Left lobe of liver (tissue), 2 donors: ENCODE measurements at regions not wholly inside any gene's neighbourhood (a gene's known extent, or its start where the extent isn't known, plus 50 kb on each side); places are given as distances from the start of the nearest gene placed in this dataset.

Experiments used
- ATAC-seq: fragments of 200-7000 bp; cut with Tn5 transposase; one replicate; pipeline ENCODE4 v1.9.1; 2020; ENCODE audit warnings: mild to moderate bottlenecking, moderate library complexity
- DNase-seq: peaks from one replicate; pipeline ENCODE4 v3.0.0-alpha.2; 2020; ENCODE audit warnings: low spot score
- donor health status: DM: no; HTN: no; CAD: no; lungs with moderate emphysema.
- donor health status: DM: no; HTN: yes; CAD: no.

- DNase-seq = no peak
- no peak for ATAC-seq
These were observed 161.2 kb upstream of the NSMCE3 start for GRCh38 chr15:29430831-29431230.

- ATAC-seq = no peak
- no peak for DNase-seq
These were observed 160.5 kb upstream of the NSMCE3 start for GRCh38 chr15:29430124-29430523.

DNA sequence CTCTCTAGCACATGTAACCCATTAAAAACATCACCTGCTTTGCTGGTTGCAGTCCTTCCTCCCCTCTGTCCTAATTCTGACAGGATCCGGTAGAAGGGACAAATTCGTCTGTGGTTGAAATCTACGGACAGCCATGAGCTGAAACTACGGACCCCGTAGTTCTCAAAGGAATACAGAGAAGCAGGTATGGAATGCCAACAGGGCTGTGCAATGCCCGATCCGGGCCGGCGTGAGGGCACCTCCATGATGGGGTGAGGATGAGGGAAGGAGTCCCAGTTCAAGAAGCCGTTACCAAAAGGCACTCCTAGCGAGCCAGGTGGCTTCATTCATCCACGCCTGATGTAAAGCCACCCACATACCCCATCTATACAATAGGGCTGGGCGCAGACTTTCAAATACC lies 160.0 kb upstream of the NSMCE3 start:
- ATAC-seq = no peak
- DNase-seq = no peak

DNA sequence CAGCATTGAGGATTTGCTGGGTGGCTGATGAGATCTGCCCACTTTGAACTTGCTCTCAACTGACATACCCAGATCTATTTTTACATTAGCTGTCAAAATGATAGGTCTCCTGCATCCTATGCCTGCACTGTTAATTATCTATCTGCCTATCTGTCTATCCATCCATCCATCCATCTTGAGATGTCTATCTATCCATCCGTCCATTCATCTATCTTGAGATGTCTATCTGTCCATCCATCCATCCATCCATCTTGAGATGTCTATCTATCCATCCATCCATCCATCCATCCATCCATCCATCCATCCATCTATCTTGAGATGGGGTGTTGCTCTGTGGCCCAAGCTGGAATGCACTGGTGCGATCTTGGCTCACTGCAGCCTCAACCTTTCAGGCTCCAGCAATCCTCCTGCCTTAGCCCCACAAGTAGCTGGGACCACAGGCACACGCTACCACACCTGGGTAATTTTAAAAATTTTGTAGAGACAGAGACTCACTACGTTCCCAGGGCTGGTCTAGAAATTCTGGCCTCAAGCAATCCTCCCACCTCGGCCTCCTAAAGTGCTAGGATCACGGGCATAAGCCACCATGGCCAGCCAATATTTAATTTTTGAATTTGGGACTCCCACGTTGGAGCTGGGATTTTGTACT lies 159.4 kb upstream of the NSMCE3 start:
- DNase-seq = no peak

GRCh38 chr15:29425864-29426263 lies 156.2 kb upstream of the NSMCE3 start:
- no peak for ATAC-seq
- no peak for DNase-seq

More for the DNA sequence above, 159.4 kb upstream of the NSMCE3 start:
- no peak for ATAC-seq

DNA sequence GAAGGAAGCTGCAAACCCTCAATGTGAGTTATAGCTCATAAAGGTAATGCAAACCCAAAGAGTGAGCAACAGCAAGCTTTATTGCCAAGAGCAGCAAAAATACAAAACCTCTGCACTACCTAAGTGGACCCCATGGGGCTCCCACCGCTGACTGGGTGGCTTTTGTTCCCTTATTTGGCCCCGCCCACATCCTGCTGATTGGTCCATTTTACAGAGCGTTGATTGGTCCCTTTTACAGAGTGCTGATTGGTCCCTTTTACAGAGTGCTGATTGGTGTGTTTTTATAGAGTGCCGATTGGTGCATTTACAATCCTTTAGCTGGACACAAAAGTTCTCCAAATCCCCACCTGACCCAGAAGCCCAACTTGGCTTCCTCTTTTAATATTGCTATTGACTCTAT lies 154.5 kb upstream of the NSMCE3 start:
- DNase-seq (no peak), ATAC-seq (no peak)

DNA sequence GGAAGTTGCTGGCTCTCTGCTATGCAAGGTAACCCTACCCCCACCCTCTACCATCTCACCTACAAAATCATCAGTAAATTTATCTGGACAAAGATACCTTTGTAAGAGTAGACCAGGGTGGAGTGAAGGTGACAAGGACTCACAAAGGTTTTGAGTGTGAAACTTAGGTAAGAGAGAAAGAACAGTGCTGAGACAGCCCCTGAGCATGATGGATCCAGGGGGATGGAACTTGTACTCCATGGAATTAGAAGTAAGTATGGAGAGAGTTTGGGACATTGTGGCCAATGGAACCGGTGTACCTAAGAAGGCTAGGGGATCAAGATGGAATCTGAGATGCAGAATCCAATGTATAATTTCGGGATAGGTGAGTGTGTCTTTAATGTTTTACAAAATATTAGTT lies 153.0 kb upstream of the NSMCE3 start:
- DNase-seq = no peak
- ATAC-seq = no peak

GRCh38 chr15:29420188-29420587 lies 150.6 kb upstream of the NSMCE3 start:
- ATAC-seq (no peak), DNase-seq (no peak)

DNA sequence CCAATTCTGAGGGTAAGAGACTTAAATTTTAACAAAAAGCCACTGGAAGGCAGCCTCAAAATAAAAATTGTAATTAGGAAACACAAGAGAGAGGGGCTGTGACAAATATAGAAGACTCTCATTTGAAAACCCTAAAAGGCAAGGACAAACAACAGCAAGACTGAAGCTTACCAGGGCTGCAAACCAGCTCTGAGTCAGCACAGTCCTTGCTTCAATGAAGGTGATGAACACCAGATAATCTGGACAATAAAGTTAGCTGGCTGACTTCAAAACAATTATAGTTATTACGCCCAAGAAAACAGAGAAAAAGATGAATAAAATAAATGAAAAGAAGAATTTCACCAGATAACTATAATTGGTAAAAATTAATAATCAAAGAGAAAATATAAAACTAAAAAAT lies 149.3 kb upstream of the NSMCE3 start:
- no peak for DNase-seq

GRCh38 chr15:29418178-29418577 lies 148.6 kb upstream of the NSMCE3 start:
- DNase-seq (no peak), ATAC-seq (no peak)

More for the DNA sequence above, 149.3 kb upstream of the NSMCE3 start:
- ATAC-seq = no peak

GRCh38 chr15:29411299-29411698 lies 141.7 kb upstream of the NSMCE3 start:
- no peak for ATAC-seq
- DNase-seq = no peak

DNA sequence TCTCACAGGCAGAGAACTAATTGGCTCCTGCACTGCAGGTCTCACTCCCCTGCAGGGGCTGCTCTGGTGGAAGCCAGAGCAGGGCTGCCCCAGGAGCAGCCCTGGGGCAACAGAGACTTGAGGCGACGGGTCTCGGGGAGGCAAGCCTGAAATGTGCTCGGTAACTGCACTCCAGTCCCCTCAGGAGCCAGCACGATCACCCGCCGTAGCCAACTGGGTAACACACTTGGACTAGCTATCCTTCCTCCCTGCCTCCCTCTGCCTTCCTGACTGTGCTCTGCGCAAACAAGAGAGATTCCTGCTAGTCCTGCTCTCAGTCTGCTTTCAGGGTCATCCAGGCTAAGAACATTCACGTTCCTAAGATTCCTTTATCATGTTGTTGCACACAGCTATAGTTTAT lies 140.7 kb upstream of the NSMCE3 start:
- no peak for ATAC-seq

GRCh38 chr15:29409890-29410289 lies 140.3 kb upstream of the NSMCE3 start:
- no peak for ATAC-seq
- DNase-seq = no peak

More for the DNA sequence above, 140.7 kb upstream of the NSMCE3 start:
- DNase-seq = no peak

DNA sequence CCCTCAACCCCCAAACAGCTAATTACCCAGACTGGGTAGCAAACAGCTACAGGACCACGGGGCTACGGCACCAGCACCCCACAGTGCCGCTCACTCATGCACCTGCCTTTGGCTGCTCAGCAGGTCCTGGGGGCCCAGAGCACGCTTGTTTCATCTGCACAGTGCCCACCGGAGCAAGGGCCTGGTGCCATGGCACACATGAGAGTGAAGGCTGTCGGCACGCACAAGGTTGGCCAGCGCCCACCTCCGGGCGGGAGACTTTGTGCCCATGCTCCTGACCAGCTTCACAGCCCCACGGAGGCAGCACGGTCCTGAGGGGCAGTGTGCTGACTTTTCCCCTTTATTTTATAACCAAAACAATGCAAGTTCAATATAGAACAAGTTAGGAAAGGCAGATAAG lies 135.9 kb upstream of the NSMCE3 start:
- ATAC-seq = no peak
- no peak for DNase-seq

DNA sequence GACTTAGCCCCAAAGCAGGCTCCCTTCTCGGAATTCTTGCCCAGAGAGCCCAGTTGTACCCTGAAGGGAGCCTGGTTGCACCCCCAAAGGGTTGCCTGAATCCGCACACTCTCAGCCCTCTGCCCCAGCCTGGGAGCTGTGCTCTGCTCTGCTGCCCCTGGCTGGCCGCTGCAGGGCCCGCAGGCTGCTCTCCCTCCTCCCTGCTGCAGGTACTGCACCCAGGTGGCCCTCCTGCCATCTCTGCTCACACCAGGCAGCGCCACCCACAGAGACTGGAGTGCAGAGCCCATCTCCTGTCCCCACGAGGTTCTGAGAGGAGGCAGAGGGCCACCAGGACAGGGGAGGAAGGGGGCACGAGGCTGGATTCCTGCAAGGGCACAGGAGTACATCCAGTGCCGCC lies 134.2 kb upstream of the NSMCE3 start:
- ATAC-seq = peak; percentile 38
- DNase-seq = no peak

DNA sequence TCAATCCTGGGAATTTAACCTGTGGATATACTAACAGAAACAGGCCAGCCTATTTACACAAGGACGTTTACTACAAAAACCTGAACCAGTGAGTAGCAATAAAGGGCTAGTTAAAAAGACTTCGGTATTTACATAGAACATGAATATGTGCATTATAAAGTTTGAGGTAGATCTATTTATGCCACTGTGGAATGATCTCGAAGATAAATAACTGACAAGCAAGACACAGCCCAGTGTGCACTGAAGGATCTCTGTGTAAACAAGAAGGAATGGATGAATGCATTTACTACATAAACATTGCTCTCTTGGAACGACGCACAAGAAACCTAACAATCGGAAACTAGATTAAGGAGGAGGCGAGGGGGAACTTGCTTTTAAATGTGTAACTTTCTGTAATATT lies 132.0 kb upstream of the NSMCE3 start:
- ATAC-seq = no peak

DNA sequence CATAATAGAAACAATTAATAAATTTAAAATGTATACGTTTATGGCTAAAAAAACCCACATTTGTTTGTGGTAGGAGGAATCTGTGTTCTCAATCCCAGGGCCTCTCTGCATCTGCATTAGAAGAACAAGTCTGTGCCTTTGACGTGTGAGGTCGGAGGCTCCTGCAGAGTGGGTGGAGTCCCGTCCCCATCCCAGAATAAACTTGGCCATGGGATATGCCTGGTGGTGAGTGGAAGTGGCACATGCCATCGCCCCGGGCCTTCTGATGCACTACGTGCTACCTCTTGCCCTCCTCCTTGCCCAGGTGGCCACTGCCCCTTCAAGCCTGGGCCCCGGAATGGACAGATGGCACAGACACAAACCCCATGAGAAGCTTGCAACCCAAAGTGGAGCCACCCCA lies 131.1 kb upstream of the NSMCE3 start:
- no peak for ATAC-seq
- no peak for DNase-seq

More for the DNA sequence above, 132.0 kb upstream of the NSMCE3 start:
- DNase-seq = no peak

DNA sequence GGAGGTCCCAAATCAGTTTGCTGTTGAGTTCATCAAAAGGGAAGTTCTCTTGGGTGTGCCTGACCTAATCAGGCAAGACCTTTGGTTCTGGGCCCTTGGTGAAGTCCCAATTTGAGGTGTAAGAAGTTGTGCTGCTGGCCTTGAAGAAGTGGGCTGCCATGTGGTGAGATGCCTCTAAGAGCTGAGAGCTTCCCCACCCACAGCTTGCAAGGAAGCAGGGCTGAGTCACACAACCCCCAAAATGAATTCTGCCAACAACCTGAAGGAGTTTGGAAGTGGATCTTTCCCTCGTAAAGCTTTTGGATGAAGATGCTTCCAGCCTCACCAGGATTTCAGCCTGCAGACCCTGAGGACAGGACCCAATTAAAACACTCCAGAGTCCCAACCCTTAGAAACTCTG lies 129.3 kb upstream of the NSMCE3 start:
- ATAC-seq (no peak), DNase-seq (no peak)

DNA sequence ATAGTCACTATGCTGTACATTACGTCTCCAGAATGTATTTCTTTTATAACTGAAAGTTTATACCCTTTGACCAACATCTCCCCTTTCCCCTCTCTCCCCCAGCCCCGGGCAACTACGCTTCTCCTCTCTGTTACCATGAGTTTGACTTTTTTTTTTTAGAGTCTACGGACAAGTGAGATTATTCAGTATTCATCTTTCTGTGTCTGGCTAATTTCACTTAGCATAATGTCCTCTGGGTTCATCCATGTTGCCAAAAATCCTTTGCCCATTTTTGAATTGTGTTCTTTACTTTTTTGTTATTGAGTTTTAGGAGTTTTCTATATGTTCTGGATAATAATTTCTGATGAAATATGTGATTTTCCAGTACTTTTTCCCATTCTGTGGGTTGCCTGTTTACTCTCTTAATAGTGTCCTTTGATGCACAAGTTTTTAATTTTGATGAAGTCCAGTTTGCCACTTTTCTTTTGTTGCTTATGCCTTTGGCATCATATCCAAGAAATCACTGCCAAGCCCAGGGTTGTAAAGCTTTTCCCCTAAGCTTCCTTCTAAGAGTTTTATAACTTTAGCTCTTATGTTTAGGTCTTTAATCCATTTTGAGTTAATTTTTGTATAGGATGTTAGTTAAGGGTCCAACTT lies 126.7 kb upstream of the NSMCE3 start:
- ATAC-seq (no peak), DNase-seq (no peak)

GRCh38 chr15:29393443-29393842 lies 123.8 kb upstream of the NSMCE3 start:
- DNase-seq = no peak

GRCh38 chr15:29392358-29392757 lies 122.7 kb upstream of the NSMCE3 start:
- DNase-seq (no peak), ATAC-seq (no peak)

More at GRCh38 chr15:29393443-29393842, 123.8 kb upstream of the NSMCE3 start:
- no peak for ATAC-seq

DNA sequence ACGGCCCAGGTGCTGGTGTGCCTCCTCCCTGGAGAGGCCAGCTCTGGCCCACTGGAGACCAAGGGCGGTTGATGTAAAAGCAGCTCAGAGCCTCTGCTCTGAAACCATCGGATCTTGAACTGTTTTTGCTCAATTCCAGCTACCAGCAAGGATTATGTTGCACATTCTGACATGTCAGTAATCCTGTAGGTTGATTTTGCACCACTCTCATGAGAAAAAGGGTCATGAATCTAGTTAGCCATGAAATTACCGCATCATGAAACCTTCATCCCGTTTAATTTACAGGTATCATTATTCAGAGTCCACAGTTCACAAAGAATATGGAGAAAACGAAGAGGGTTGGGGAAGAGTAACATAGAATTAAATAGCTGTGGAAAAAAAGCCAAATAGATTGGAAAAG lies 120.4 kb upstream of the NSMCE3 start:
- ATAC-seq = no peak
- no peak for DNase-seq

DNA sequence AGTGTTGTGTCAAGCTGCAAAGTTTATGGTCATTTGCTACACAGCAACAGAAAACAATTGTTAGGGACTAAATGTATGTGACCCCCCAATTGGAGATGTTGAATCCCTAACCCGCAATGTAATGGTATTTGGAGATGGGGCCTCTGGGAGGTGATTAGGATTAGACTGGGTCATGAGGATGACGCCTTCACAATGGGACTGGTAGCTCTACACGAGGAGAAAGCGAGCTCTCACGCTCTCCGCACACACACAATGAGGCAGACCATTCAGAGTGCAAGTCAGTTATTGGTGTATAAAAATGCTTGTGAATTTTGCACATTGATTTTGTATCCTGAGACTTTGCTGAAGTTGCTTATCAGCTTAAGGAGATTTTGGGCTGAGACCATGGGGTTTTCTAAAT lies 116.9 kb upstream of the NSMCE3 start:
- ATAC-seq = no peak
- no peak for DNase-seq
